SK-N-SH (cell line): ENCODE measurements at regions not wholly inside any gene's neighbourhood (a gene's known extent, or its start where the extent isn't known, plus 50 kb on each side); places are given as distances from the start of the nearest gene placed in this dataset.

Experiments
- EZH2phosphoT487 ChIP-seq: fragments of 200-600 bp; sonication (generic); IDR thresholded peaks from 2 replicates; pipeline ENCODE4 v1.6.1; 2017; ENCODE audit warnings: low read depth, mixed run types, mild to moderate bottlenecking, antibody characterized with exemption, moderate library complexity, borderline replicate concordance
- GABPA ChIP-seq: IDR thresholded peaks from 2 replicates; pipeline ENCODE4 v1.4.0; 2012; ENCODE audit warnings: low read depth, mild to moderate bottlenecking
- JUND ChIP-seq: IDR thresholded peaks from 2 replicates; pipeline ENCODE4 v1.4.0; 2012
- NRF1 ChIP-seq: IDR thresholded peaks from 2 replicates; pipeline ENCODE4 v1.6.1; 2012; ENCODE audit warnings: low read depth, mild to moderate bottlenecking, low read length
- POLR2AphosphoS5 ChIP-seq: IDR thresholded peaks from 2 replicates; pipeline ENCODE4 v1.6.1; 2012; ENCODE audit warnings: low read depth, low read length
- TEAD4 ChIP-seq: IDR thresholded peaks from 2 replicates; pipeline ENCODE4 v1.4.0; 2012; ENCODE audit warnings: mild to moderate bottlenecking, borderline replicate concordance; ENCODE audit not compliant: insufficient read depth
- TF ChIP-seq, protein P1 (sequence below): fragments of 200-600 bp; sonication (generic); IDR thresholded peaks from 2 replicates; pipeline ENCODE4 v1.6.1; 2017; ENCODE audit warnings: antibody characterized with exemption, mild to moderate bottlenecking, moderate library complexity
- TF ChIP-seq, protein P2 (sequence below): IDR thresholded peaks from 2 replicates; pipeline ENCODE4 v1.4.0; 2012; ENCODE audit warnings: low read depth
- TF ChIP-seq, protein P3 (sequence below): IDR thresholded peaks from 2 replicates; pipeline ENCODE4 v1.6.1; 2012; ENCODE audit warnings: mild to moderate bottlenecking, low read depth, low read length, moderate library complexity

DNA sequence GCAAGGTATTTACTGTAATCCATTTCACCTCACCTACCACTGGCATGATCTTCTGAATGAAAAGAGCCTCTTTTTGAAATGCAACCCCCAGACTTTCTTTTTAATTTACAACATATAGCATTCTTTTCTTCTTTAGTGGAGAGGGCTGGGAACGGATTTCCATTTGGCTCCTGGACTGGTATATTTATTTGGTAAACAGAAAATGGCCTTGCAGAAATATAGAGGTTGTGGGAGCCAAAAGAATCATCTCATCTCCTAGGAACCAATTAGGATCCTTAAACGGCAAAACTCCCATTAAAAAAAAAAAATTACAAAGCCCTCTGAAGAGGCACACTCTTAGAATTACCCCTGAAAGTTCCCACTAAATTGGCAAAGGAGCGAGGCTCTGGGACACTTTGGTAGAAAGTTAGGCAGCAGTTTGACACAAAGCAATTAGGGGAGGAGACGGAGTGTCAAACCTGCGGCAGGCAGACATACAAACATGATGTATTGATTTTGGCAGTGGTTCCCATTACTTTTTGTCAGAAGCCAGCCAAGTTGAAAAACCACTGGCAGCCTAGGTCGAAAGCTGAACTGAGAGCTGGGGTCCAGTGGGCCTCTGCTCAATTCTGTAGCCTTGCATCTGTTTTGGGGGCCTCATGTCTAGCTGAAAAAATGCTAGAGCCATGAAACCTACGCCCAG is 135.1 kb upstream of the MAGI3 start:
- TF ChIP-seq, protein P1, sequence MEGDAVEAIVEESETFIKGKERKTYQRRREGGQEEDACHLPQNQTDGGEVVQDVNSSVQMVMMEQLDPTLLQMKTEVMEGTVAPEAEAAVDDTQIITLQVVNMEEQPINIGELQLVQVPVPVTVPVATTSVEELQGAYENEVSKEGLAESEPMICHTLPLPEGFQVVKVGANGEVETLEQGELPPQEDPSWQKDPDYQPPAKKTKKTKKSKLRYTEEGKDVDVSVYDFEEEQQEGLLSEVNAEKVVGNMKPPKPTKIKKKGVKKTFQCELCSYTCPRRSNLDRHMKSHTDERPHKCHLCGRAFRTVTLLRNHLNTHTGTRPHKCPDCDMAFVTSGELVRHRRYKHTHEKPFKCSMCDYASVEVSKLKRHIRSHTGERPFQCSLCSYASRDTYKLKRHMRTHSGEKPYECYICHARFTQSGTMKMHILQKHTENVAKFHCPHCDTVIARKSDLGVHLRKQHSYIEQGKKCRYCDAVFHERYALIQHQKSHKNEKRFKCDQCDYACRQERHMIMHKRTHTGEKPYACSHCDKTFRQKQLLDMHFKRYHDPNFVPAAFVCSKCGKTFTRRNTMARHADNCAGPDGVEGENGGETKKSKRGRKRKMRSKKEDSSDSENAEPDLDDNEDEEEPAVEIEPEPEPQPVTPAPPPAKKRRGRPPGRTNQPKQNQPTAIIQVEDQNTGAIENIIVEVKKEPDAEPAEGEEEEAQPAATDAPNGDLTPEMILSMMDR = no peak
- TF ChIP-seq GABPA = no peak
- TF ChIP-seq, protein P2, sequence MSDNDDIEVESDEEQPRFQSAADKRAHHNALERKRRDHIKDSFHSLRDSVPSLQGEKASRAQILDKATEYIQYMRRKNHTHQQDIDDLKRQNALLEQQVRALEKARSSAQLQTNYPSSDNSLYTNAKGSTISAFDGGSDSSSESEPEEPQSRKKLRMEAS = no peak
- no peak for TF ChIP-seq EZH2phosphoT487
- no peak for TF ChIP-seq TEAD4
- no peak for TF ChIP-seq JUND
- TF ChIP-seq, protein P3, sequence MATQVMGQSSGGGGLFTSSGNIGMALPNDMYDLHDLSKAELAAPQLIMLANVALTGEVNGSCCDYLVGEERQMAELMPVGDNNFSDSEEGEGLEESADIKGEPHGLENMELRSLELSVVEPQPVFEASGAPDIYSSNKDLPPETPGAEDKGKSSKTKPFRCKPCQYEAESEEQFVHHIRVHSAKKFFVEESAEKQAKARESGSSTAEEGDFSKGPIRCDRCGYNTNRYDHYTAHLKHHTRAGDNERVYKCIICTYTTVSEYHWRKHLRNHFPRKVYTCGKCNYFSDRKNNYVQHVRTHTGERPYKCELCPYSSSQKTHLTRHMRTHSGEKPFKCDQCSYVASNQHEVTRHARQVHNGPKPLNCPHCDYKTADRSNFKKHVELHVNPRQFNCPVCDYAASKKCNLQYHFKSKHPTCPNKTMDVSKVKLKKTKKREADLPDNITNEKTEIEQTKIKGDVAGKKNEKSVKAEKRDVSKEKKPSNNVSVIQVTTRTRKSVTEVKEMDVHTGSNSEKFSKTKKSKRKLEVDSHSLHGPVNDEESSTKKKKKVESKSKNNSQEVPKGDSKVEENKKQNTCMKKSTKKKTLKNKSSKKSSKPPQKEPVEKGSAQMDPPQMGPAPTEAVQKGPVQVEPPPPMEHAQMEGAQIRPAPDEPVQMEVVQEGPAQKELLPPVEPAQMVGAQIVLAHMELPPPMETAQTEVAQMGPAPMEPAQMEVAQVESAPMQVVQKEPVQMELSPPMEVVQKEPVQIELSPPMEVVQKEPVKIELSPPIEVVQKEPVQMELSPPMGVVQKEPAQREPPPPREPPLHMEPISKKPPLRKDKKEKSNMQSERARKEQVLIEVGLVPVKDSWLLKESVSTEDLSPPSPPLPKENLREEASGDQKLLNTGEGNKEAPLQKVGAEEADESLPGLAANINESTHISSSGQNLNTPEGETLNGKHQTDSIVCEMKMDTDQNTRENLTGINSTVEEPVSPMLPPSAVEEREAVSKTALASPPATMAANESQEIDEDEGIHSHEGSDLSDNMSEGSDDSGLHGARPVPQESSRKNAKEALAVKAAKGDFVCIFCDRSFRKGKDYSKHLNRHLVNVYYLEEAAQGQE = no peak
- TF ChIP-seq POLR2AphosphoS5 = no peak
- TF ChIP-seq NRF1 = no peak
